ENCODE measurements at regions not wholly inside any gene's neighbourhood (a gene's known extent, or its start where the extent isn't known, plus 50 kb on each side); places are given as distances from the start of the nearest gene placed in this dataset.

- no peak for TF ChIP-seq CTCF (IDR thresholded peaks at IDR 0.05; ENCODE audit: insufficient read depth, low read length, poor library complexity, severe bottlenecking)
- TF ChIP-seq EZH2phosphoT487 (conservative IDR thresholded peaks at IDR 0.05; ENCODE audit: low read length): no peak
Observed at GRCh38 chr4:23981328-23981727, 91.5 kb upstream of the PPARGC1A start.

All from SU-DHL-6 (cell line).